HepG2 (cell line): ENCODE measurements at regions not wholly inside any gene's neighbourhood (a gene's known extent, or its start where the extent isn't known, plus 50 kb on each side); places are given as distances from the start of the nearest gene placed in this dataset.

Experiments
- AKAP8 ChIP-seq: sonication (generic); formaldehyde crosslinking; IDR thresholded peaks from 2 replicates; pipeline ENCODE4 v1.5.1; 2020; ENCODE audit warnings: mild to moderate bottlenecking, missing genetic modification reagents
- CTCF ChIP-seq: sonication (generic); formaldehyde crosslinking; IDR thresholded peaks from 2 replicates; pipeline ENCODE4 v1.5.0; 2020; ENCODE audit warnings: mild to moderate bottlenecking, missing genetic modification reagents, moderate library complexity
- ETS1 ChIP-seq: sonication (generic); formaldehyde crosslinking; IDR thresholded peaks from 2 replicates; pipeline ENCODE4 v1.4.0; 2020; ENCODE audit warnings: missing genetic modification reagents
- YY1 ChIP-seq: IDR thresholded peaks from 2 replicates; pipeline ENCODE4 v1.6.1; 2011; ENCODE audit warnings: low read length, low read depth, moderate library complexity, mild to moderate bottlenecking; ENCODE audit not compliant: insufficient read depth, insufficient replicate concordance
- ZFAT ChIP-seq: sonication (generic); formaldehyde crosslinking; conservative IDR thresholded peaks from 2 replicates; pipeline ENCODE4 v1.8.1; 2023; ENCODE audit warnings: missing genetic modification reagents, inconsistent platforms
- ZFP1 ChIP-seq: IDR thresholded peaks from 2 replicates; pipeline ENCODE4 v1.6.1; 2016
- ZNF746 ChIP-seq: sonication (generic); formaldehyde crosslinking; IDR thresholded peaks from 2 replicates; pipeline ENCODE4 v1.8.0; 2022; ENCODE audit warnings: mild to moderate bottlenecking, missing genetic modification reagents
- ZUFSP ChIP-seq: sonication (generic); formaldehyde crosslinking; IDR thresholded peaks from 2 replicates; pipeline ENCODE4 v1.9.0; 2021; ENCODE audit warnings: missing genetic modification reagents, mild to moderate bottlenecking, borderline replicate concordance

- no peak for TF ChIP-seq ZFAT (CRISPR knock-in tag)
- TF ChIP-seq ZFP1 (CRISPR knock-in tag), result no peak
- no peak for TF ChIP-seq YY1
- TF ChIP-seq ETS1 (CRISPR knock-in tag), result no peak
- no peak for TF ChIP-seq CTCF (CRISPR knock-in tag)
- TF ChIP-seq AKAP8 (CRISPR knock-in tag), result no peak
- TF ChIP-seq ZUFSP (CRISPR knock-in tag), result no peak
- no peak for TF ChIP-seq ZNF746 (CRISPR knock-in tag)
Observed at GRCh38 chr17:5678171-5678570, 93.9 kb upstream of the NLRP1 start.
